MM.1S (cell line): ENCODE measurements at regions not wholly inside any gene's neighbourhood (a gene's known extent, or its start where the extent isn't known, plus 50 kb on each side); places are given as distances from the start of the nearest gene placed in this dataset.

ENCODE experiments used
- CTCF ChIP-seq: fragments of 300-600 bp; sonication (generic); IDR thresholded peaks from 2 replicates; pipeline ENCODE4 v1.5.1; 2016; ENCODE audit warnings: antibody characterized with exemption, low read length, mixed read lengths
- EZH2 ChIP-seq: fragments of 300-600 bp; sonication (generic); optimal IDR thresholded peaks from 2 replicates; pipeline ENCODE3; 2017; ENCODE audit warnings: low read depth, mild to moderate bottlenecking, antibody characterized with exemption, low read length, mixed read lengths
- EZH2phosphoT487 ChIP-seq: fragments of 300-600 bp; sonication (generic); IDR thresholded peaks from 2 replicates; pipeline ENCODE4 v1.6.1; 2018; ENCODE audit warnings: antibody characterized with exemption, low read length

- TF ChIP-seq CTCF = no peak
- no peak for TF ChIP-seq EZH2phosphoT487
- TF ChIP-seq EZH2 = no peak
Observed at GRCh38 chr3:22982981-22983587, 220.0 kb upstream of the UBE2E2 start.
